T1000 (cell line): ENCODE measurements at regions not wholly inside any gene's neighbourhood (a gene's known extent, or its start where the extent isn't known, plus 50 kb on each side); places are given as distances from the start of the nearest gene placed in this dataset.

ENCODE experiments used
- DNase-seq: peaks from one replicate; lab custom pipeline; 2025; ENCODE audit warnings: mixed read lengths; lab: John Stamatoyannopoulos, UW

DNA sequence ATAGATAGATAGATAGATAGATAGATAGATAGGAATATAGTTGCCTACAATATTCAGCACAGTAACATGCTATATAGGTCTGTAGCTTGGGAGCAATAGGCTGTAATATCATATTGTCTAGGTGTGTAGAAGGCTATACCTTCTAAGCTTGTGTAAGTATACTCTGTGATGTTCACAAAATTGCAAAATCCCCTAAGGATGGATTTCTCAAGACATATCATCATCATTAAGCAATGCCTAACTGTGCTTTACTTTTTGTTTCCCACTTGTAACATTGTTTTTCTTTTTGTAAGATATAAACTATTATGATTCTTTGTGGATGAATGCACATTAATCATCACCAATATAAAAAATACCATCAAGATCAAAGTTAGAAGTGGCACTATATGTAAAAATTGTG lies 1905.6 kb downstream of the NCAM2 start:
- DNase-seq, result no peak

DNA sequence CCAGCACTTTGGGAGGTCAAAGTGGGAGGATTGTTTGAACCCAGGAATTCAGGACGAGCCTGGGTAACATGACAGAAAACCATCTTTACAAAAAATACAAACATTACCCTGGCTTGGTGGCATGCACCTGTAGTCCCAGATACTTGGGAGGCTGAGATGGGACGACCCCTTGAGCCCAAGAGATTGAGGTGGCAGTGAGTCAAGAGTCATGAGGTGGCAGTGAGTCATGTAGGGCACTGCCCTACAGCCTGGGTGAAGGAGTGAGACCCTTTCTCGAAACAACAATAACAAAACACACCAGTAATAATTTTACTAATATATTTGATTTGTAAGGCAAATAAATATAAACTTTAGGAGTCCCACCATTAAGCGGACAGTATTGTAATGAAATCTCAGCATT lies 1906.2 kb downstream of the NCAM2 start:
- no peak for DNase-seq

DNA sequence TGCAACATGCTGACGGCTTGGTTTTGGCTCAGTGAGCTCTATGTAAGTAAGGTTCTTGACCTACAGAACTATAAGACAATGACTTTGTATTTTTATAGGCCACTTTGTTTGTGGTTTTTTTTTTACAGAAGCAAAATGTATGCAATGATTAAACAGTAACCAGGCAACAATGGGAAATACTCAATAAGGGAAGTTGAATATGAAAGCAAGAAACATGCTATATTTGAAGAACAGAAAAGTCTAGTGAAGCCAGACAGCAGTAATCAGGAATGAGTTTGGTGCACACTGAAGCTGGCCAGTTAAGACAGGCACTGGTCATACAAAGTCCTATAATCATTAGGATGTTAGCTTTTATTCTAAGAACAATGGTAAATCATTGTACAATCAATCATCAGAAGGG lies 1926.8 kb downstream of the NCAM2 start:
- no peak for DNase-seq

DNA sequence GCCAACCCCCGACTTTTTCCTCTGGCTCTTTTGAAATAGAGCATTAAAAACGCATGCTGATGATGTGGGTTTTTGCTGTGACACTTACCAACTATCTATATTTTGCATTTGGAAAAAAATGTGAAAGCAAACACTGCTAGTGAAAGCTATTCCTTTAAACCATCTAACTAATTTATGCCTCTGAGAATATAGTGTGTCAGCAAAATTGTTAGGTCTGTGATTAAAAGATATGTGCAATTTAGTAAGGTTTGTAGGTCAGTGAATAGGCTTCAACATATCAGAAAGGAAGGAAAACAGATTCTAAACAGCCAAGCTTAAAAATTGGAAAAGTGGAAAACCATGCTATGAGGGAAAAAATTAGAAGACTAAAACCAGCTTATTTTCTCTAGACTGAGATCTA lies 1929.3 kb downstream of the NCAM2 start:
- no peak for DNase-seq

- no peak for DNase-seq
Measured at GRCh38 chr21:22941779-22942490, 1943.7 kb downstream of the NCAM2 start.

DNA sequence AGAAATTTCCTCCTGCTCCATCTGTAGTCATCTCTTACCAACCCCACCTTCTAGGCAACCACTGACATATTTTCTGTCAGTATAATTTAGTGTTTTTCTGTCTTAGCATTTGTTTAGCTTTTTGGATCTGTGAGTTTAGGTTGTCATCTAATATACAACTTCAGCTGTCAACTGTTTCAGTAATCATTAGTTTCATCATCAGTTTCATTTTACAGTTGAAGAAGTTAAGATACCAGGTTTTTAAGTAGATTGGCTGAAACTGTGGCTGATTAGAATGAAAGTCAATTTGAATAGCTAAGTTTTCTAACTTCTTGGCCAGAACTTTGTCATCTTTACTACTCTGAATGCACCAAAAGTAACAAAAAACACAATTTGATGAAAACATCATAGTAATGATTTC lies 1957.3 kb downstream of the NCAM2 start:
- DNase-seq, result no peak

GRCh38 chr21:22961258-22961657 lies 1963.0 kb downstream of the NCAM2 start:
- DNase-seq, result no peak

GRCh38 chr21:22965455-22966135 lies 1967.4 kb downstream of the NCAM2 start:
- no peak for DNase-seq

GRCh38 chr21:22981819-22982218 lies 1983.6 kb downstream of the NCAM2 start:
- no peak for DNase-seq

GRCh38 chr21:22993144-22993543 lies 1994.9 kb downstream of the NCAM2 start:
- DNase-seq, result no peak

DNA sequence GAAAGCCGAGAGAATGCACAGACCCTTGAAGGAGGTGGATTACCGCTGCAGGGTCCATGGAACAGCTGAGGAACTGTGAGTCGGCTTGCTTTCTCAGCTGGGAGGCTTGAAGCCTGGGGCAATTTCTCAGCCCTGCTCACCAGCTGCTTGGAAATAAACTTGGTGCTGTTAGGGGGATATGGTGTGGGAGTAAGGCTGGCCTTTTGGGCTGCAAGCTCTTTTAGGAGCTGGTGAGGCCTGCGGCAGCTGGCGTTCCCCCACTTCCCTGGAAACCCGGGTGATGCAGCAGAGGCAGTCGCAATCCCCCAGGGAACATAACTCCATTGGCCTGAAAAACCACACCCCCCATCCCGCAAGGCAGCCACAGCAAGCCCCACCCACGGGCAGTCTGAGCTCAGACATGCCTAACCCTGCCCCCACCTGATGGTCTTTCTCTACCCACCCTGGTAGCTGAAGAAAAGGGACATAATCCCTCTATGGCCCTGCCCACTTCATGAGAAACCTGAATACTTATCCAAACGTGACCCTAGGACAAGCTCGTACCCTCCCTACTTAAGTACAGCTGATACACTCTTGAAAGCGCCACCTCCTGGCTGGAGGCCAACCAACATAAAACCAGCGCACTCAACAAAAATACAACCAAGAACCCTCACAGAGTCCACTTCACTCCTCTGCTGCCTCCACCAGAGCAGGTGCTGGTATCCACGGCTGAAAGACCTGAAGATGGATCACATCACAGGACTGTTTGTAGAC lies 1995.8 kb downstream of the NCAM2 start:
- no peak for DNase-seq

GRCh38 chr21:23003951-23004350 lies 2005.7 kb downstream of the NCAM2 start:
- no peak for DNase-seq

- DNase-seq, result no peak
Measured at GRCh38 chr21:23008601-23009202, 2010.5 kb downstream of the NCAM2 start.

- DNase-seq, result no peak
Measured at GRCh38 chr21:23009360-23009759, 2011.2 kb downstream of the NCAM2 start.

GRCh38 chr21:23014021-23014420 lies 2015.8 kb downstream of the NCAM2 start:
- no peak for DNase-seq

DNA sequence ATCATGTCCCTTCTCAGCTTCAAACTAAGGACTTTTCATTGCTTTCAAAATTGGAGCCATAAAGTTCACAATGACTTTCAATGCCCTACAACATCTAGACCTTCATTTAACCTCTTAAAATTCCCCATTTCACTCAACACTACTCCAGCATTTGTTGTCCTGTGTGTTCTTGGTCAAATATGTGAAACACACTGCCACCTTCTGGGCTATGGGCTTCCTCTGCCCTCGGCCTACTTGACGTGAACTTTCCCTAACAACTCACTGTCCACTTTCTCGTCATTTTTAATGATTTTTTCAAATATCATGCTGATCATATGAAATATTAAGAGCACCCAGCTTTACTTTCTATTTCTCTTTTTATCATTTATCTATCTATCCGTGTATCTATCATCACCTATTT lies 2018.4 kb downstream of the NCAM2 start:
- no peak for DNase-seq

DNA sequence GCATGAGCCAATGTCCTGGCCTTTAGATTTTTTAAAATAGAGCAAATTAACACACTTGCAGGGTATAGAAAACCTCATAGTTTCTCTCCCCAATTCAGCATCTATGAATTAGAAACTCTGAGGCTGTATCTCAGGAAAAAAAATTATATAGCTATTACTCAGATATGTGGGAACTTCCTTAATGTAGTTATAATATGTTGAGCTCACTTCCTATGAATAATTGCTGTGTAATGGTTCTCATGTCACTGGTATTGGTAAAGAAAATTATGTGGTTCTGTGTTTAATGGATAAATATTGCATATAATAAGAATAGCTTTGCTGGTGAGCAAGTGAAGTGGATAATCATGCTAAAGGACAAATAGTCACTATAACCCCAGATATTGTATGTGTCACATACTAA lies 2019.8 kb downstream of the NCAM2 start:
- no peak for DNase-seq

DNA sequence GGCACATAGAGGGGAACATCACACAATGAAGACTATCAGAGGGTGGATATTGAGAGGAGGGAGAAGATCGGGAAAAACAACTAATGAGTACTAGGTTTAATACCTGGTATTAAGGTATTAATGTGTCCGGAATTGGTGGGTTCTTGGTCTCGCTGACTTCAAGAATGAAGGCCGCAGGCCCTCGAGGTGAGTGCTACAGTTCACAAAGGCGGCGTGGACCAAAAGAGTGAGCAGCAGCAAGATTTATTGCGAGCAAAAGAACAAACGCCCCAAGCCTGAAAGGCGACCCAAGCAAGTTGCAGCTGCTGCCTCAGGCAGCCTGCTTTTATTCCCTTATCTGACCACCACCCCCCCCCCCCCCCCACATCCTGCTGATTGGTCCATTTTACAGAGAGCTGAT lies 2022.8 kb downstream of the NCAM2 start:
- no peak for DNase-seq

- no peak for DNase-seq
Measured at GRCh38 chr21:23021481-23021880, 2023.3 kb downstream of the NCAM2 start.

GRCh38 chr21:23026878-23027277 lies 2028.7 kb downstream of the NCAM2 start:
- no peak for DNase-seq

GRCh38 chr21:23039846-23040245 lies 2041.6 kb downstream of the NCAM2 start:
- DNase-seq, result no peak

DNA sequence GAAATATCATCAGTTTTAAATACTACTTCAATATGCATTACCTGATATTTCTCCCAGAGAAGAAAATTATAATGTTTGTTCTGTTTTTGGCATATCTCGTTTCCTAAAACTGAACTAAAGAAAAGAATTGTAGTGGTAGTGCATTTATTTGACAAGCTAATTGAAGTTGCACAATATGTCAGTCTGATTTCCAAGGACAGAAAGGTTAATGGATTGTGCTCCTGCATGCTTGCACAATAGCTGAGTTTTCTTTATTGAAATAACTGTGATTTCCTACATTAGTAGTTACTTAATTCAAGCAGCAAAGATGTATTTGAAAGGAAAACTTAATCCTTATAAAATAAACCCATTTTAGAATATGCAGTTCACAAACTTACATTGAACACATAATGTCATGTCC lies 2047.7 kb downstream of the NCAM2 start:
- DNase-seq, result no peak

DNA sequence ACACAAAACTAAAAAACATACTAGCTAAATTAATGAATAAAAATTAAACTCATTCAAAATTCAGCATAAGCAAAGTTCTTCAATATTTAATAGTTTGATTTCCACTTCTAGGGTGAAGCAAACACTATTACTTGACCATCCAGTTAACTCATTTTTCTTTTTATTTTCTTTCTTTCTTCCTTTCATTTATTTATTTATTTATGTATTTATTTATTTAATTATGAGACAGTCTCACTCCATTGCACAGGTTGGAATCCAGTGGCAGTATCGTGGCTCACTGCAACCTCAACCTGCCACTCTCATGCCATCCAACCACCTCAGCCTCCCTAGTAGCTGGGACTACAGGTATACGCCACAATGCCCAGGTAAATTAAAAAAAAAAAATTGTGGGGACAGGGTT lies 2069.5 kb downstream of the NCAM2 start:
- no peak for DNase-seq
